H9 (cell line): ENCODE measurements at regions not wholly inside any gene's neighbourhood (a gene's known extent, or its start where the extent isn't known, plus 50 kb on each side); places are given as distances from the start of the nearest gene placed in this dataset.

ENCODE experiments used
- DNase-seq: peaks from one replicate; pipeline ENCODE4 v3.0.0-alpha.2; 2017
- H2AFZ ChIP-seq: one replicate; pipeline ENCODE4 v1.6.1; 2013; ENCODE audit warnings: mild to moderate bottlenecking, low read length, control low read depth, moderate library complexity
- H2AK5ac ChIP-seq: 2 replicates; pipeline ENCODE4 v1.6.1; 2013; ENCODE audit warnings: low read length, control low read depth, mixed read lengths; ENCODE audit not compliant: insufficient read length
- H2BK120ac ChIP-seq: one replicate; pipeline ENCODE4 v1.6.1; 2013; ENCODE audit warnings: low read depth, mild to moderate bottlenecking, low read length, control low read depth, inconsistent platforms; ENCODE audit not compliant: poor library complexity, severe bottlenecking
- H2BK12ac ChIP-seq: 2 replicates; pipeline ENCODE4 v1.6.1; 2013; ENCODE audit warnings: low read length, control low read depth, mixed read lengths, low read depth; ENCODE audit not compliant: insufficient read length
- H2BK15ac ChIP-seq: 2 replicates; pipeline ENCODE4 v1.6.1; 2013; ENCODE audit warnings: low read depth, low read length, control low read depth
- H2BK20ac ChIP-seq: one replicate; pipeline ENCODE4 v1.6.1; 2013; ENCODE audit warnings: low read depth, mild to moderate bottlenecking, low read length, control low read depth, inconsistent platforms; ENCODE audit not compliant: poor library complexity, severe bottlenecking
- H2BK5ac ChIP-seq: 2 replicates; pipeline ENCODE4 v1.6.1; 2013; ENCODE audit warnings: low read length, control low read depth, mixed read lengths; ENCODE audit not compliant: insufficient read length
- H3K14ac ChIP-seq: 2 replicates; pipeline ENCODE4 v1.6.1; 2013; ENCODE audit warnings: low read length, control low read depth; ENCODE audit not compliant: insufficient read depth
- H3K18ac ChIP-seq: 2 replicates; pipeline ENCODE4 v1.6.1; 2013; ENCODE audit warnings: low read depth, mild to moderate bottlenecking, mixed read lengths, low read length, control low read depth; ENCODE audit not compliant: insufficient read length
- H3K23ac ChIP-seq: 2 replicates; pipeline ENCODE4 v1.6.1; 2013; ENCODE audit warnings: low read length, control low read depth, mixed read lengths, low read depth; ENCODE audit not compliant: insufficient read length
- H3K23me2 ChIP-seq: 2 replicates; pipeline ENCODE4 v1.6.1; 2013; ENCODE audit warnings: low read depth, mild to moderate bottlenecking, mixed read lengths, low read length, control low read depth; ENCODE audit not compliant: insufficient read length, poor library complexity, severe bottlenecking
- H3K27ac ChIP-seq: 2 replicates; pipeline ENCODE4 v1.5.1; 2013; ENCODE audit warnings: low read length, control low read depth, mixed read lengths, low read depth; ENCODE audit not compliant: insufficient read length
- H3K27me3 ChIP-seq: 2 replicates; pipeline ENCODE4 v1.6.1; 2013; ENCODE audit warnings: low read length, control low read depth, inconsistent platforms; ENCODE audit not compliant: insufficient read depth
- H3K4ac ChIP-seq: 2 replicates; pipeline ENCODE4 v1.6.1; 2013; ENCODE audit warnings: low read depth, mild to moderate bottlenecking, control low read depth, inconsistent platforms, low read length, moderate library complexity
- H3K4me1 ChIP-seq: 2 replicates; pipeline ENCODE4 v1.6.1; 2013; ENCODE audit warnings: low read length, control low read depth, inconsistent platforms; ENCODE audit not compliant: insufficient read depth
- H3K4me2 ChIP-seq: 2 replicates; pipeline ENCODE4 v1.6.1; 2013; ENCODE audit warnings: low read length, control low read depth, mixed read lengths; ENCODE audit not compliant: insufficient read length, insufficient read depth
- H3K56ac ChIP-seq: 2 replicates; pipeline ENCODE4 v1.6.1; 2013; ENCODE audit warnings: low read depth, mild to moderate bottlenecking, mixed read lengths, low read length, control low read depth; ENCODE audit not compliant: insufficient read length
- H3K79me1 ChIP-seq: 2 replicates; pipeline ENCODE4 v1.6.1; 2013; ENCODE audit warnings: low read depth, mild to moderate bottlenecking, moderate library complexity, low read length, control low read depth, inconsistent platforms; ENCODE audit not compliant: insufficient read depth, poor library complexity, severe bottlenecking
- H3K79me2 ChIP-seq: 2 replicates; pipeline ENCODE4 v1.6.1; 2013; ENCODE audit warnings: low read length, control low read depth, inconsistent platforms; ENCODE audit not compliant: insufficient read depth
- H3K9ac ChIP-seq: 2 replicates; pipeline ENCODE4 v1.6.1; 2013; ENCODE audit warnings: low read length, control low read depth, mixed read lengths; ENCODE audit not compliant: insufficient read length; ENCODE audit errors: extremely low read depth
- H3K9me3 ChIP-seq: one replicate; pipeline ENCODE4 v1.6.1; 2013; ENCODE audit warnings: low read depth, low read length, inconsistent platforms; ENCODE audit not compliant: control insufficient read depth
- H3T11ph ChIP-seq: one replicate; pipeline ENCODE4 v1.6.1; 2013; ENCODE audit warnings: mild to moderate bottlenecking, low read length, control low read depth, inconsistent platforms
- H4K20me1 ChIP-seq: one replicate; pipeline ENCODE4 v1.6.1; 2013; ENCODE audit not compliant: control insufficient read depth, insufficient read length, insufficient read depth
- H4K5ac ChIP-seq: 2 replicates; pipeline ENCODE4 v1.6.1; 2013; ENCODE audit warnings: low read depth, mild to moderate bottlenecking, mixed read lengths, low read length, control low read depth; ENCODE audit not compliant: insufficient read length
- H4K8ac ChIP-seq: replicated peaks from 2 replicates; pipeline ENCODE4 v1.6.1; 2013; ENCODE audit warnings: low read length, control low read depth, mixed read lengths, low read depth; ENCODE audit not compliant: insufficient read length
- H4K91ac ChIP-seq: 2 replicates; pipeline ENCODE4 v1.6.1; 2013; ENCODE audit warnings: low read depth, mild to moderate bottlenecking, moderate library complexity, mixed read lengths, low read length, control low read depth; ENCODE audit not compliant: insufficient read length
- H3K27ac Mint-ChIP-seq, 3 experiments: 2 replicates in 2 of 3; 3 replicates in 1 of 3; pipeline ENCODE4 v1.8.0; 2020 to 2021; ENCODE audit warnings: mixed read lengths in 3 of 3, mild to moderate bottlenecking in 1 of 3, moderate library complexity in 1 of 3
- H3K27me3 Mint-ChIP-seq: 2 replicates; pipeline ENCODE4 v1.8.0; 2021; ENCODE audit warnings: low read depth, mild to moderate bottlenecking, moderate library complexity, mixed read lengths
- H3K36me3 Mint-ChIP-seq, 3 experiments: 2 replicates in 2 of 3; 3 replicates in 1 of 3; pipeline ENCODE4 v1.8.0; 2020 to 2021; ENCODE audit warnings: low read depth in 3 of 3, mixed read lengths in 3 of 3; ENCODE audit not compliant: insufficient read depth in 1 of 3
- H3K4me1 Mint-ChIP-seq, 2 experiments: 2 replicates each; pipeline ENCODE4 v1.8.0; 2020; ENCODE audit warnings: mixed read lengths in 2 of 2
- H3K4me3 Mint-ChIP-seq, 2 experiments: 2 replicates in 1 of 2; 3 replicates in 1 of 2; pipeline ENCODE4 v1.8.0; 2020 to 2021; ENCODE audit warnings: mild to moderate bottlenecking in 2 of 2, mixed read lengths in 2 of 2, moderate library complexity in 1 of 2
- H3K9me3 Mint-ChIP-seq, 2 experiments: 2 replicates in 1 of 2; 3 replicates in 1 of 2; pipeline ENCODE4 v1.8.0; 2020; ENCODE audit warnings: mild to moderate bottlenecking in 2 of 2, mixed read lengths in 2 of 2, moderate library complexity in 1 of 2
- CTCF ChIP-seq: fragments of 200-600 bp; sonication (generic); conservative IDR thresholded peaks from 3 replicates; pipeline ENCODE4 v1.8.0; 2021; ENCODE audit warnings: antibody characterized with exemption, mild to moderate bottlenecking
- WGBS: extraction: QIAGEN DNeasy Blood & Tissue Kit; methylation state at CpG from one replicate; pipeline ENCODE4 v1.1.7; 2013; ENCODE audit warnings: missing lambda C conversion rate, low lambda C conversion rate, mixed read lengths; ENCODE audit not compliant: insufficient read length; ENCODE audit errors: extremely low coverage; 5-methylcytosine and 5-hydroxymethylcytosine counted together

DNA sequence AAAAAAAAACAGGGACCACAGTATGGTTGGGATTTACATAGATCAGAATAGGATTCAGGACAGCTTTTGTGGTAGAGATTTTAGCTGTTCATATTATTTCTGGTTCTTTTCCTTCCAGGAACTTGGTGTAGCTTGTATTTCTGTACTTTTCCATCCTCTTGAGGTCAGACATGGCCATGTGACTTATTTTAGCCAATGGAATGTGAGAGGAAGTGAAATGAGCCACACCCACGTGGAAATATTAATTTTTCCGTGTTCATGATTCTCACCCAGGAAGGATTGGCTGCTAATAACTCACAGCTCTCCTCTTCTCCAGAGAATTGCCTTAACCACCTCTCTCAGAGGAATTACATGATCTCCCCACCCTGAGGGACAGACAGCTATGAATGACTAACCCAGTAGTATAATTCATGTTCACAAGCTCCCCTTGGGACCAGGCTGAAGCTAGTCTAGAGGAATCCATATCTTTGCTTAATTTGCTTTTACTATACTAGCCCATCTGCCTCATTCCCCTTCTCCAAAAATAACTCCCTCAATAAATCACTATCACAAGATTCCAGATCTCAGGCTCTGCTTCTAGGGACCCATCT, 340.4 kb downstream of the NUAK1 start:
- Histone ChIP-seq H4K20me1 (no peaks in the 10 kb centered on the region), H4K5ac (no peak overlapping the region), H3K18ac (no peak overlapping the region), H2BK15ac (no peak overlapping the region), H2AFZ (no peak overlapping the region), H4K91ac (no peak overlapping the region), H3K9ac (no peak overlapping the region), H3K4me1 (no peaks in the 10 kb centered on the region), H2AK5ac (no peak overlapping the region), H2BK12ac (no peak overlapping the region), H3K79me1 (no peaks in the 10 kb centered on the region), H3K14ac (no peak overlapping the region), H2BK5ac (no peak overlapping the region), H3K23me2 (no peaks in the 10 kb centered on the region), H2BK20ac (no peak overlapping the region), H3K4ac (no peak overlapping the region), H3T11ph (no peak overlapping the region), H3K4me2 (no peak overlapping the region), H3K9me3 (no peaks in the 10 kb centered on the region), H3K56ac (no peak overlapping the region), H2BK120ac (no peak overlapping the region), H3K27me3 (no peaks in the 10 kb centered on the region), H3K79me2 (no peaks in the 10 kb centered on the region), H3K27ac (no peak overlapping the region), H3K23ac (no peak overlapping the region), H4K8ac (no peak overlapping the region)
- DNase-seq = no peak
- no peak for TF ChIP-seq CTCF
- H3K4me3 Mint-ChIP-seq = no peak overlapping the region
- no CpG with 5 or more reads among the region's 2 CpGs for WGBS
- no peak overlapping the region for H3K27ac Mint-ChIP-seq
- no peaks in the 10 kb centered on the region for H3K27me3 Mint-ChIP-seq
- H3K36me3 Mint-ChIP-seq = no peaks in the 10 kb centered on the region; a peak in 1 of 7 replicates
- H3K9me3 Mint-ChIP-seq = no peaks in the 10 kb centered on the region; a peak in 1 of 5 replicates
- H3K4me1 Mint-ChIP-seq = no peaks in the 10 kb centered on the region
